B cell (primary cell): ENCODE measurements at regions not wholly inside any gene's neighbourhood (a gene's known extent, or its start where the extent isn't known, plus 50 kb on each side); places are given as distances from the start of the nearest gene placed in this dataset.

Experiments
- CTCF ChIP-seq: fragments of 200-600 bp; IDR thresholded peaks from one replicate; pipeline ENCODE4 v1.8.0; 2022; ENCODE audit warnings: antibody characterized with exemption, mild to moderate bottlenecking
- EZH2 ChIP-seq: IDR thresholded peaks from 2 replicates; pipeline ENCODE4 v1.6.1; 2012; ENCODE audit warnings: borderline replicate concordance, low read depth, mild to moderate bottlenecking, moderate library complexity, low read length; ENCODE audit not compliant: insufficient read depth, poor library complexity, severe bottlenecking

DNA sequence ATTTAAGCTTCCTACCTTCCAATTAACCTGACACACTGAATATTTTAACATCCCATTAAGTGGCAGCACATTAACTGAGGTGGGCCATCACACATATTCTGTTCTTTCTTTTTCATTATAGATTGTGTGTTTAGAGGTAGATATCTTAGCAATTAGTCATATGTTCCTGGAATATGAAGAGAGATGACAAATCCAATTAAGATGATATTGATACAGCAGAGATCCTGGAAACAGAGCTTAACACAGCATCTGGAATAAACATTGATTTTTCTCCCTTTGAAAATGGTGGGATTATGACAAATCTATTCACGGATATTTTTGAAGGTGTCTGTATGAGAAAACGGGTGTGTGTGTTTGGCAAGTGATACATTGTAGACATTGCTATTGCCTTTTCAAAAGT, 448.0 kb downstream of the CDH10 start:
- no peak for TF ChIP-seq CTCF
- TF ChIP-seq EZH2, result no peak
